HEK293 (cell line): ENCODE measurements at regions not wholly inside any gene's neighbourhood (a gene's known extent, or its start where the extent isn't known, plus 50 kb on each side); places are given as distances from the start of the nearest gene placed in this dataset.

Experiments
- CTCF ChIA-PET: fragments of 350-600 bp; formaldehyde crosslinking; extraction: SDS; loops from one replicate; lab custom pipeline; 2021; ENCODE audit warnings: antibody characterized with exemption; lab: Yijun Ruan, JAX
- POLR2A ChIA-PET: fragments of 300-600 bp; formaldehyde crosslinking; extraction: SDS; loops from one replicate; lab custom pipeline; 2020; ENCODE audit warnings: antibody characterized with exemption, inconsistent platforms; lab: Yijun Ruan, JAX
- H3K27ac ChIP-seq: fragments of 200-500 bp; sonication (Bioruptor generic); 2 replicates; pipeline ENCODE4 v1.5.1; 2014; ENCODE audit warnings: low read depth, low read length, control low read depth, inconsistent platforms; ENCODE audit errors: extremely low read depth
- H3K36me3 ChIP-seq, 2 experiments: fragments of 200-500 bp in 1 of 2; sonication (Bioruptor generic) in 1 of 2; 1 replicate in 1 of 2; 2 replicates in 1 of 2; pipeline ENCODE4 v1.5.1; 2014 to 2017; ENCODE audit warnings: inconsistent platforms in 2 of 2, low read length in 2 of 2; ENCODE audit not compliant: control insufficient read depth in 2 of 2, insufficient read depth in 1 of 2
- H3K4me1 ChIP-seq: fragments of 200-500 bp; sonication (Bioruptor generic); 2 replicates; pipeline ENCODE4 v1.5.1; 2014; ENCODE audit warnings: mild to moderate bottlenecking, low read length, inconsistent platforms; ENCODE audit not compliant: control insufficient read depth, insufficient read depth
- H3K4me3 ChIP-seq: 2 replicates; pipeline ENCODE4 v1.5.1; 2011; ENCODE audit warnings: low read depth, mild to moderate bottlenecking, control low read depth, low read length, moderate library complexity
- H3K9me3 ChIP-seq: fragments of 200-500 bp; sonication (Bioruptor generic); 2 replicates; pipeline ENCODE4 v1.5.1; 2014; ENCODE audit warnings: low read depth, low read length, inconsistent platforms; ENCODE audit not compliant: control insufficient read depth, insufficient read depth
- BCL11B ChIP-seq: fragments of 450-650 bp; formaldehyde crosslinking; IDR thresholded peaks from 2 replicates; pipeline ENCODE4 v1.5.1; 2016; ENCODE audit warnings: low read depth, missing biosample characterization, missing genetic modification characterization
- GFI1B ChIP-seq: fragments of 450-650 bp; formaldehyde crosslinking; IDR thresholded peaks from 2 replicates; pipeline ENCODE4 v1.5.1; 2016; ENCODE audit warnings: missing biosample characterization, missing genetic modification characterization
- GLI4 ChIP-seq: fragments of 450-650 bp; formaldehyde crosslinking; IDR thresholded peaks from 2 replicates; pipeline ENCODE4 v1.5.1; 2016; ENCODE audit warnings: missing biosample characterization, missing genetic modification characterization
- HOXC10 ChIP-seq: sonication (generic); formaldehyde crosslinking; IDR thresholded peaks from 2 replicates; pipeline ENCODE4 v1.8.1; 2023; ENCODE audit warnings: mild to moderate bottlenecking, missing genetic modification reagents
- HOXD13 ChIP-seq: sonication (generic); formaldehyde crosslinking; IDR thresholded peaks from 2 replicates; pipeline ENCODE4 v1.8.0; 2022; ENCODE audit warnings: missing genetic modification reagents, borderline replicate concordance
- KLF8 ChIP-seq: fragments of 450-650 bp; formaldehyde crosslinking; IDR thresholded peaks from 2 replicates; pipeline ENCODE4 v1.5.1; 2016; ENCODE audit warnings: missing biosample characterization, missing genetic modification characterization
- MEIS1 ChIP-seq: sonication (generic); formaldehyde crosslinking; IDR thresholded peaks from 2 replicates; pipeline ENCODE4 v1.8.1; 2022; ENCODE audit warnings: missing genetic modification reagents, mild to moderate bottlenecking, borderline replicate concordance
- OVOL3 ChIP-seq: fragments of 450-650 bp; formaldehyde crosslinking; IDR thresholded peaks from 2 replicates; pipeline ENCODE4 v1.5.1; 2016; ENCODE audit warnings: missing biosample characterization, missing genetic modification characterization
- SP7 ChIP-seq: fragments of 450-650 bp; formaldehyde crosslinking; IDR thresholded peaks from 2 replicates; pipeline ENCODE4 v1.5.1; 2016; ENCODE audit warnings: missing biosample characterization, missing genetic modification characterization
- ZBTB20 ChIP-seq: fragments of 450-650 bp; formaldehyde crosslinking; IDR thresholded peaks from 2 replicates; pipeline ENCODE4 v1.5.1; 2016; ENCODE audit warnings: missing biosample characterization, missing genetic modification characterization
- ZBTB21 ChIP-seq: fragments of 450-650 bp; formaldehyde crosslinking; IDR thresholded peaks from 2 replicates; pipeline ENCODE4 v1.5.1; 2017; ENCODE audit warnings: missing biosample characterization, missing genetic modification characterization
- ZBTB8A ChIP-seq: fragments of 450-650 bp; formaldehyde crosslinking; IDR thresholded peaks from 2 replicates; pipeline ENCODE4 v1.5.1; 2016; ENCODE audit warnings: missing biosample characterization, missing genetic modification characterization
- ZNF138 ChIP-seq: fragments of 450-650 bp; formaldehyde crosslinking; IDR thresholded peaks from 2 replicates; pipeline ENCODE4 v1.5.1; 2016; ENCODE audit warnings: missing biosample characterization, missing genetic modification characterization, borderline replicate concordance
- ZNF146 ChIP-seq: fragments of 450-650 bp; formaldehyde crosslinking; IDR thresholded peaks from 2 replicates; pipeline ENCODE4 v1.5.1; 2016; ENCODE audit warnings: missing biosample characterization, missing genetic modification characterization
- ZNF16 ChIP-seq: fragments of 450-650 bp; formaldehyde crosslinking; IDR thresholded peaks from 2 replicates; pipeline ENCODE4 v1.5.1; 2016; ENCODE audit warnings: low read depth, missing biosample characterization, missing genetic modification characterization
- ZNF19 ChIP-seq: fragments of 450-650 bp; formaldehyde crosslinking; IDR thresholded peaks from 2 replicates; pipeline ENCODE4; 2016; ENCODE audit warnings: missing biosample characterization, missing genetic modification characterization, low read depth
- ZNF202 ChIP-seq: fragments of 450-650 bp; formaldehyde crosslinking; IDR thresholded peaks from 2 replicates; pipeline ENCODE4 v1.5.1; 2016; ENCODE audit warnings: missing biosample characterization, missing genetic modification characterization, borderline replicate concordance
- ZNF426 ChIP-seq: fragments of 450-650 bp; formaldehyde crosslinking; IDR thresholded peaks from 2 replicates; pipeline ENCODE4 v1.5.1; 2017; ENCODE audit warnings: missing biosample characterization, missing genetic modification characterization, mild to moderate bottlenecking, inconsistent platforms, moderate library complexity
- ZNF433 ChIP-seq: fragments of 450-650 bp; formaldehyde crosslinking; IDR thresholded peaks from 2 replicates; pipeline ENCODE4 v1.5.1; 2016; ENCODE audit warnings: missing biosample characterization, missing genetic modification characterization, low read depth
- ZNF610 ChIP-seq: fragments of 450-650 bp; formaldehyde crosslinking; IDR thresholded peaks from 2 replicates; pipeline ENCODE4 v1.5.1; 2016; ENCODE audit warnings: missing biosample characterization, missing genetic modification characterization, borderline replicate concordance
- ZNF621 ChIP-seq: fragments of 450-650 bp; formaldehyde crosslinking; IDR thresholded peaks from 2 replicates; pipeline ENCODE4 v1.5.1; 2017; ENCODE audit warnings: missing biosample characterization, missing genetic modification characterization
- ZNF629 ChIP-seq: fragments of 450-650 bp; formaldehyde crosslinking; IDR thresholded peaks from 2 replicates; pipeline ENCODE4 v1.5.1; 2017; ENCODE audit warnings: missing biosample characterization, missing genetic modification characterization
- ZNF658 ChIP-seq: fragments of 450-650 bp; formaldehyde crosslinking; IDR thresholded peaks from 2 replicates; pipeline ENCODE4; 2016; ENCODE audit warnings: missing biosample characterization, missing genetic modification characterization
- ZNF677 ChIP-seq: fragments of 450-650 bp; IDR thresholded peaks from 2 replicates; pipeline ENCODE4 v1.5.0; 2018; ENCODE audit warnings: missing biosample characterization, mild to moderate bottlenecking, missing genetic modification characterization, moderate library complexity
- ZNF76 ChIP-seq: fragments of 450-650 bp; formaldehyde crosslinking; IDR thresholded peaks from 2 replicates; pipeline ENCODE4; 2016; ENCODE audit warnings: low read depth, missing biosample characterization, missing genetic modification characterization, borderline replicate concordance
- ZNF785 ChIP-seq: fragments of 450-650 bp; formaldehyde crosslinking; IDR thresholded peaks from 2 replicates; pipeline ENCODE4 v1.5.1; 2016; ENCODE audit warnings: missing biosample characterization, missing genetic modification characterization
- TF ChIP-seq, protein P1 (sequence below): fragments of 450-650 bp; formaldehyde crosslinking; IDR thresholded peaks from 2 replicates; pipeline ENCODE4 v1.5.1; 2016; ENCODE audit warnings: missing biosample characterization, missing genetic modification characterization

DNA sequence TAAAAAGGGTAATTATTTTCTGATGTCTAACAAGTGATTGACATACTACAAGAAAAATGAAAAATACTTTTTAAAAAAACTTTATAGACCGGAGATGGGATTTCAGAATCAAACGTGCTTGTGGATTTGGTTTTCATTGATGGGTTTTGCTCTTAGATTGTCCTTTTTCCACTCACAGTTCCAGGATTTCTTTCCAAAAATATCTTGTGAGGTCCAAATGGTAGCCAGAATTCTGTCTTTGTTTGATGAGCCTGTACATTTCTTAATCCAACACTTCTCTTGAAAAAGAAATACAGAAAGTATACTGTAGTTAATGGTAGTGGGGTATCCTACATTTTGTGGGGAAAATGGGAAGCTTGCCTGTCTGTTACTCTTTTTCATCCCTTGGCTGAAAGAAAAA lies 329.3 kb downstream of the KCNJ2 start:
- Histone ChIP-seq H3K9me3 (no peaks in the 10 kb centered on the region), H3K27ac (no peak overlapping the region), H3K4me3 (no peak overlapping the region), H3K36me3 (no peaks in the 10 kb centered on the region), H3K4me1 (no peaks in the 10 kb centered on the region)
- TF ChIP-seq ZBTB20 (tag by site-specific recombination) (no peak), BCL11B (tag by site-specific recombination) (no peak), ZNF785 (tag by site-specific recombination) (no peak), ZNF426 (no peak), ZBTB21 (tag by site-specific recombination) (no peak), SP7 (no peak), MEIS1 (no peak), HOXC10 (no peak), KLF8 (tag by site-specific recombination) (no peak)
- ChIA-PET POLR2A (no interaction called here), CTCF (interaction anchor here (0.6 kb wide), 1 partner anchor 53 kb away, joined by 3 read pairs; no protein-coding TSS in a partner anchor)

DNA sequence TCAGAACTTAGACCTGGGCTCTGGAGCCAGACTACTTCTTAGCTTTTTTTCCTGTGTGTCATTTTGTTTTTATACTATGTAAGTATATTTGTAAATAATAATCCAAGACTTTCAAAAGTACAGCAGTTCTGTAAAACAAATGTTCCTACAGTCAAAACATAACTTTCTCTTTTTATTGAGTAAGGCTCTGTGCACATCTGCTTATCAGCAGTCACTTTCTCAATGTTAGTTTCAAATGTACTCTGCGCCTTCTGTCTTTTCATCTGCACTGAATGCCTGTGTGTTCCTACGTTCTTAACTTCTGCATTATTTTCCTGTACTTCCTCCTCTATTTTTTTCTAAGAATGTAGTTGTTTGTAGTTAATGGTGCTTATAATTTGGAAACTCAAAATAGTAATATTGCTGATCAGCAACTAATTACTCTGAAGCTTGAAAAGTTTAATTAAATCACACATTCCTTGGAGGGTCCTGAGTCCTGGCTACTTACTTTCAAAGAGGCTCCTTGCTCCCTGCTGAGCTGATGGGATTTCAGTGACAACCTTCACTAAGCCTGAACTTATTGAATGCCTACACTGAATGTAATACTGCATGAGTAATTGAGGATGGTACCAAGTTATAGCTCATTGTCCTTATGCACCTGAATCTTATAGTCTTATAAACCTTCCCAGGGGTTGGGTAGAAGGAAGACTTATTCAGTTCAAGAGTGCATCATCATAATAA lies 329.9 kb downstream of the KCNJ2 start:
- Histone ChIP-seq H3K9me3 (no peaks in the 10 kb centered on the region), H3K4me1 (no peaks in the 10 kb centered on the region), H3K4me3 (no peak overlapping the region)
- POLR2A ChIA-PET = no interaction called here
- TF ChIP-seq ZNF16 (tag by site-specific recombination) = no peak
- no peak for TF ChIP-seq ZNF610 (tag by site-specific recombination)
- no peak for TF ChIP-seq ZNF19
- TF ChIP-seq, protein P1, sequence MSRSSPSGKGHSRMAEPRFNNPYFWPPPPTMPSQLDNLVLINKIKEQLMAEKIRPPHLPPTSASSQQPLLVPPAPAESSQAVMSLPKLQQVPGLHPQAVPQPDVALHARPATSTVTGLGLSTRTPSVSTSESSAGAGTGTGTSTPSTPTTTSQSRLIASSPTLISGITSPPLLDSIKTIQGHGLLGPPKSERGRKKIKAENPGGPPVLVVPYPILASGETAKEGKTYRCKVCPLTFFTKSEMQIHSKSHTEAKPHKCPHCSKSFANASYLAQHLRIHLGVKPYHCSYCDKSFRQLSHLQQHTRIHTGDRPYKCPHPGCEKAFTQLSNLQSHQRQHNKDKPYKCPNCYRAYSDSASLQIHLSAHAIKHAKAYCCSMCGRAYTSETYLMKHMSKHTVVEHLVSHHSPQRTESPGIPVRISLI (tag by site-specific recombination) = no peak
- TF ChIP-seq ZNF658 = no peak
- no peak for TF ChIP-seq ZNF76 (tag by site-specific recombination)
- no peak for TF ChIP-seq ZNF146 (tag by site-specific recombination)
- TF ChIP-seq GFI1B (tag by site-specific recombination) = no peak
- TF ChIP-seq ZNF629 = no peak
- TF ChIP-seq ZBTB8A (tag by site-specific recombination) = no peak
- no peak for TF ChIP-seq ZNF677 (tag by site-specific recombination)
- no peak for TF ChIP-seq GLI4 (tag by site-specific recombination)
- TF ChIP-seq HOXD13 (CRISPR knock-in tag) = no peak
- TF ChIP-seq ZNF138 (tag by site-specific recombination) = no peak
- TF ChIP-seq, all 188 proteins: peak for 0
- CTCF ChIA-PET = interaction anchor here (0.8 kb wide), 1 partner anchor 71 kb away, joined by 3 read pairs; no protein-coding TSS in a partner anchor
- Histone ChIP-seq H3K36me3 (no peaks in the 10 kb centered on the region), H3K27ac (no peak overlapping the region)

DNA sequence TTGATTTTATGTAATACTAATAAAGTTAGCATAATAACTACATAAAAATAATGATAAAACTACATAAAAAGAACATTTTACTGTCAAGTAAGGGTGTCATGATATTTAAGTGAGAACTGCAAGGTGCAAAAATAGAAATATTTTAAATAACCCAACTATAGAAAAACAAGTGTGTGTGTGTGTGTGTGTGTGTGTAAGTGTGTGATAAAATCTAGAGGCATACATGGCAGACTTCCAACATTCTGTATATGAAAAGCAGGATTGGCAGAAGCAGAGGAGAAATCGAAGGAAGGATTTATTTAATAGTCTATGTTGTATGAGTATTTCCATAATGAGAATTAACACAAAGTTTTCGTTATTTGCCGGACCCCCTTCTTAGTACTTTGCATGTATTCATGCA lies 334.1 kb downstream of the KCNJ2 start:
- H3K9me3 ChIP-seq = no peaks in the 10 kb centered on the region
- no peaks in the 10 kb centered on the region for H3K4me1 ChIP-seq
- H3K36me3 ChIP-seq = no peaks in the 10 kb centered on the region
- ChIA-PET CTCF (no interaction called here), POLR2A (no interaction called here)
- no peak overlapping the region for H3K27ac ChIP-seq
- TF ChIP-seq ZNF433 (tag by site-specific recombination) (no peak), ZNF202 (tag by site-specific recombination) (no peak), ZNF621 (no peak), ZBTB20 (tag by site-specific recombination) (no peak), OVOL3 (tag by site-specific recombination) (no peak)
- H3K4me3 ChIP-seq = no peak overlapping the region
